IMR-90 (cell line): ENCODE measurements at regions not wholly inside any gene's neighbourhood (a gene's known extent, or its start where the extent isn't known, plus 50 kb on each side); places are given as distances from the start of the nearest gene placed in this dataset.

Experiments used
- ATAC-seq: fragments of 200-7000 bp; cut with Tn5 transposase; 2 replicates; pipeline ENCODE4 v1.9.1; 2020; ENCODE audit warnings: low read depth, mild to moderate bottlenecking, moderate library complexity
- BruUV-seq: library from RNA; stranded (reverse); fragments of 400-500 nt; replicated peaks from 2 replicates; lab custom pipeline; 2021; lab: Mats Ljungman, UMichigan
- CTCF ChIA-PET: fragments of 300-600 bp; formaldehyde crosslinking; extraction: SDS; loops from one replicate; lab custom pipeline; 2021; ENCODE audit warnings: antibody characterized with exemption; lab: Yijun Ruan, JAX
- POLR2A ChIA-PET: fragments of 300-600 bp; sonication (Branson Sonifier 250); formaldehyde crosslinking; loops from one replicate; lab custom pipeline; 2022; ENCODE audit warnings: antibody characterized with exemption; ENCODE audit not compliant: unreplicated experiment; lab: Charles Lee
- DNase-seq: peaks from one replicate; pipeline ENCODE4 v3.0.0; 2013
- H2AFZ ChIP-seq: replicated peaks from 2 replicates; pipeline ENCODE3; 2013; ENCODE audit warnings: low read length, mild to moderate bottlenecking; ENCODE audit not compliant: poor library complexity
- H2AK5ac ChIP-seq: 2 replicates; pipeline ENCODE4 v1.6.1; 2013; ENCODE audit warnings: low read depth, low read length, inconsistent platforms
- H2AK9ac ChIP-seq: replicated peaks from 2 replicates; pipeline ENCODE3; 2013; ENCODE audit warnings: mild to moderate bottlenecking, low read depth, low read length, moderate library complexity; ENCODE audit not compliant: poor library complexity
- H2BK120ac ChIP-seq: 2 replicates; pipeline ENCODE4 v1.6.1; 2013; ENCODE audit warnings: low read depth, low read length, inconsistent platforms
- H2BK15ac ChIP-seq: 3 replicates; pipeline ENCODE4 v1.6.1; 2013; ENCODE audit warnings: low read depth, low read length, inconsistent platforms
- H2BK20ac ChIP-seq: 2 replicates; pipeline ENCODE4 v1.6.1; 2013; ENCODE audit warnings: low read depth, mild to moderate bottlenecking, inconsistent platforms, low read length, moderate library complexity
- H2BK5ac ChIP-seq: 2 replicates; pipeline ENCODE4 v1.6.1; 2013; ENCODE audit warnings: mild to moderate bottlenecking, low read depth, low read length, inconsistent platforms; ENCODE audit not compliant: poor library complexity, severe bottlenecking
- H3K14ac ChIP-seq: replicated peaks from 2 replicates; pipeline ENCODE4 v1.6.1; 2013; ENCODE audit warnings: low read depth, low read length, inconsistent platforms
- H3K18ac ChIP-seq: 2 replicates; pipeline ENCODE4 v1.6.1; 2013; ENCODE audit warnings: low read depth, low read length, control low read depth
- H3K23ac ChIP-seq: 2 replicates; pipeline ENCODE4 v1.6.1; 2013; ENCODE audit warnings: low read depth, low read length, inconsistent platforms
- H3K27ac ChIP-seq: 2 replicates; pipeline ENCODE4 v1.5.1; 2013; ENCODE audit warnings: mild to moderate bottlenecking, control low read depth, low read length; ENCODE audit not compliant: insufficient read depth
- H3K27me3 ChIP-seq: 2 replicates; pipeline ENCODE4 v1.6.1; 2013; ENCODE audit warnings: low read length; ENCODE audit not compliant: control insufficient read depth, insufficient read depth
- H3K36me3 ChIP-seq: 2 replicates; pipeline ENCODE4 v1.6.1; 2013; ENCODE audit warnings: low read length, mixed read lengths; ENCODE audit not compliant: control insufficient read depth, insufficient read depth
- H3K4ac ChIP-seq: 2 replicates; pipeline ENCODE4 v1.6.1; 2013; ENCODE audit warnings: low read depth, low read length, inconsistent platforms
- H3K4me1 ChIP-seq: 2 replicates; pipeline ENCODE4 v1.6.1; 2013; ENCODE audit warnings: low read length, mixed read lengths; ENCODE audit not compliant: control insufficient read depth, insufficient read depth
- H3K4me2 ChIP-seq: 2 replicates; pipeline ENCODE4 v1.6.1; 2013; ENCODE audit warnings: low read depth, mild to moderate bottlenecking, control low read depth, low read length, moderate library complexity
- H3K4me3 ChIP-seq: 2 replicates; pipeline ENCODE4 v1.5.1; 2013; ENCODE audit warnings: low read depth, mild to moderate bottlenecking, control low read depth, low read length, moderate library complexity; ENCODE audit not compliant: insufficient read depth
- H3K56ac ChIP-seq: 2 replicates; pipeline ENCODE4 v1.6.1; 2013; ENCODE audit warnings: low read length, inconsistent platforms; ENCODE audit not compliant: insufficient read depth; ENCODE audit errors: extremely low read depth
- H3K79me1 ChIP-seq, 2 experiments: 2 replicates each; pipeline ENCODE4 v1.6.1; 2013; ENCODE audit warnings: low read length in 2 of 2, inconsistent platforms in 1 of 2, low read depth in 1 of 2
- H3K9ac ChIP-seq: 2 replicates; pipeline ENCODE4 v1.6.1; 2013; ENCODE audit warnings: low read depth, low read length, control low read depth
- H3K9me1 ChIP-seq: 2 replicates; pipeline ENCODE4 v1.6.1; 2013; ENCODE audit warnings: low read length, inconsistent platforms; ENCODE audit not compliant: insufficient read depth
- H3K9me3 ChIP-seq: 2 replicates; pipeline ENCODE4 v1.6.1; 2013; ENCODE audit warnings: low read length; ENCODE audit not compliant: control insufficient read depth, insufficient read depth
- H4K20me1 ChIP-seq: 2 replicates; pipeline ENCODE4 v1.6.1; 2013; ENCODE audit warnings: low read length, inconsistent platforms; ENCODE audit not compliant: insufficient read depth
- H4K5ac ChIP-seq: 2 replicates; pipeline ENCODE4 v1.6.1; 2013; ENCODE audit warnings: mild to moderate bottlenecking, low read depth, low read length, control low read depth
- H4K8ac ChIP-seq, 2 experiments: 2 replicates each; pipeline ENCODE4 v1.6.1; 2013; ENCODE audit warnings: low read depth in 2 of 2, low read length in 2 of 2, control low read depth in 1 of 2, inconsistent platforms in 1 of 2
- H4K91ac ChIP-seq: 2 replicates; pipeline ENCODE4 v1.6.1; 2013; ENCODE audit warnings: low read depth, low read length, inconsistent platforms; ENCODE audit not compliant: insufficient read depth
- CHD1 ChIP-seq: IDR thresholded peaks from 2 replicates; pipeline ENCODE4 v1.6.1; 2012; ENCODE audit warnings: low read depth, low read length, improper control_type of control experiment
- RAD21 ChIP-seq: IDR thresholded peaks from 2 replicates; pipeline ENCODE4 v1.6.1; 2012; ENCODE audit warnings: low read length, improper control_type of control experiment
- RFX5 ChIP-seq: IDR thresholded peaks from 2 replicates; pipeline ENCODE4 v1.8.0; 2012; ENCODE audit warnings: low read depth, mild to moderate bottlenecking, low read length, moderate library complexity
- USF2 ChIP-seq: fragments of 150-350 bp; IDR thresholded peaks from 2 replicates; pipeline ENCODE4 v1.6.1; 2017; ENCODE audit warnings: mild to moderate bottlenecking, antibody characterized with exemption, low read length, low read depth
- WGBS, 2 experiments: methylation state at CpG; one replicate each; pipeline versions ENCODE4 v1.1.5 to v1.1.7; 2013; ENCODE audit warnings: missing lambda C conversion rate in 2 of 2; ENCODE audit not compliant: insufficient read length in 1 of 2; ENCODE audit errors: extremely low coverage in 2 of 2; 5-methylcytosine and 5-hydroxymethylcytosine counted together
- dilution Hi-C: fragments of 300-500 bp; cut with HindIII; formaldehyde crosslinking; loops from one replicate; pipeline ENCODE4 v1.14.3; 2018; ENCODE audit warnings: low sequenced_read_pairs; ENCODE audit not compliant: unreplicated experiment
- in situ Hi-C: fragments of 300-500 bp; cut with MboI; formaldehyde crosslinking; loops from 3 replicates; pipeline ENCODE4 v1.14.3; 2019; ENCODE audit warnings: low sequenced_read_pairs, inconsistent platforms, mixed read lengths
- intact Hi-C: fragments of 100-400 bp; cut with micrococcal nuclease; formaldehyde crosslinking; loops from 2 replicates; pipeline ENCODE4 v1.10.0; 2022

- BruUV-seq: no TSS peak
- Histone ChIP-seq H3K36me3 (no peaks in the 10 kb centered on the region), H3K4me3 (no peak overlapping the region), H3K18ac (no peak overlapping the region), H3K79me1 (no peaks in the 10 kb centered on the region), H2AK9ac (no peak overlapping the region), H3K4ac (no peak overlapping the region), H3K9ac (no peak overlapping the region), H2BK15ac (no peak overlapping the region), H3K9me1 (no peaks in the 10 kb centered on the region), H2BK20ac (no peak overlapping the region), H2BK120ac (no peak overlapping the region), H3K56ac (no peak overlapping the region), H3K23ac (no peak overlapping the region), H3K27me3 (peaks cover 6% of the 10 kb centered on the region), H2AK5ac (no peak overlapping the region), H3K14ac (no peak overlapping the region), H3K4me1 (no peaks in the 10 kb centered on the region; the same call in 1 of the 2 replicates), H2AFZ (no peak overlapping the region), H3K27ac (no peak overlapping the region), H4K8ac (no peak overlapping the region), H4K5ac (no peak overlapping the region), H4K20me1 (no peaks in the 10 kb centered on the region), H2BK5ac (no peak overlapping the region), H4K91ac (no peak overlapping the region), H3K4me2 (no peak overlapping the region), H3K9me3 (no peaks in the 10 kb centered on the region)
- ChIA-PET CTCF (no interaction called here), POLR2A (no interaction called here)
- in situ Hi-C loops: no loop called here
- intact Hi-C loops: no loop called here
- TF ChIP-seq USF2 (no peak), RFX5 (no peak), RAD21 (no peak), CHD1 (no peak)
- WGBS, 2 experiments: no CpG with 5 or more reads among the region's 1 CpG
- no peak for DNase-seq
- dilution Hi-C loops: no loop called here
- no peak for ATAC-seq
These were observed 113.2 kb downstream of the TSN start for GRCh38 chr2:121868652-121869051.
